GM13976 (cell line): ENCODE measurements at regions not wholly inside any gene's neighbourhood (a gene's known extent, or its start where the extent isn't known, plus 50 kb on each side); places are given as distances from the start of the nearest gene placed in this dataset.
"Not testable (repeated sequence)": the region's sequence is repeated elsewhere in the genome, so short reads cannot be mapped to it uniquely, and the experiment has no call there.

Experiments
- DNase-seq: peaks from one replicate; pipeline ENCODE4 v3.0.0; 2012; ENCODE audit warnings: low spot score
- CTCF ChIP-seq: IDR thresholded peaks from 2 replicates; pipeline ENCODE4 v1.5.1; 2012; ENCODE audit warnings: borderline replicate concordance, mild to moderate bottlenecking; ENCODE audit not compliant: insufficient read depth; ENCODE audit errors: extremely low read depth, missing control alignments, control extremely low read depth
- in situ Hi-C: fragments of 300-500 bp; cut with MboI; formaldehyde crosslinking; loops from one replicate; pipeline ENCODE4 v1.12.0; 2022; ENCODE audit warnings: low sequenced_read_pairs, mixed read lengths, inconsistent platforms; ENCODE audit not compliant: unreplicated experiment

GRCh38 chr18:55737266-55737665, 149.3 kb upstream of the TCF4 start:
- TF ChIP-seq CTCF, result no peak
- no peak for DNase-seq
- in situ Hi-C loops, result no loop called here

DNA sequence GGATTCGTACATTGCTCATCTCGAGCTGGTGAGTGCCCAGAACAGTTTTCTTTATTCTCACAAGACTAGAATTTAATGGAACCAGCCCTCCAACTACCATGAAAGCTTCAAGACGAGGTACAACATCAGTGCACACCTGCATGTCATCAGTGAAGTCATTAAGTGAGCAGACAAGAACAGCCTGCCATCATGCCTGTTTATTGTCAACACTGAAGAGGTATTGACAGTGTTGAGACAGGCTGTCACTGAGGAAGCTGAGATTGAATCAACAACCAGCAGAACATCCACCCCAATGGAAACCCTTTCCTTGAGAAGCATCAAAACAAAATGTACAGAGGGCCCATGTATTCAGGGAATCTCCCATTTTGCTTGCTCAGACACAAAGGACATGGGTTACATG, 148.0 kb upstream of the TCF4 start:
- in situ Hi-C loops, result no loop called here

GRCh38 chr18:55735199-55735855, 147.3 kb upstream of the TCF4 start:
- in situ Hi-C loops, result no loop called here
- DNase-seq, result no peak
- TF ChIP-seq CTCF, result no peak

More for the DNA sequence above, 148.0 kb upstream of the TCF4 start:
- TF ChIP-seq CTCF, result no peak
- no peak for DNase-seq

- in situ Hi-C loops, result no loop called here
- TF ChIP-seq CTCF, result no peak
- DNase-seq, result no peak
These were observed 144.5 kb upstream of the TCF4 start for GRCh38 chr18:55732227-55733106.

DNA sequence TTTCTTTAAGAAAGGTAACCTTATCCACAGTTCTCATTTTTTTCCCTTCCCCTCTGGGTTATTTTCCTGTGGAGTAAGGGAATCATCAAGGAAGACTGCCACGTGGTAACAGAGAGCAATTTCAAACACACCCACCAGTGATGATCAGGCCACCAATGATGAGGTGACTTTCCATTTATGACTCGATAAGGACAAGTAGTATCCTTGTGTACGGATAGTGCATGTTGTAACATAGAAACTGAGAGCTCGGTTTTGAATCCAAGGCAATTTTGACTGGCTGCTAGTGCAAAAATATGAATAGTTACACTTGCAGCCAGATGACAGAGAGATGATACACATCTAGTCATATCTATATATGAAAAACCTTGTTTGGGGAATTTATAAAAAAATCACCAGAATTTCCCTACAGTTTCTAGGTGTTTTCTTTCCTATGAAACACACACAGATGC, 143.6 kb upstream of the TCF4 start:
- DNase-seq, result no peak
- in situ Hi-C loops, result no loop called here
- TF ChIP-seq CTCF, result no peak

GRCh38 chr18:55721006-55721405, 133.0 kb upstream of the TCF4 start:
- DNase-seq, in situ Hi-C loops: not testable (repeated sequence)

GRCh38 chr18:55713707-55714106, 125.7 kb upstream of the TCF4 start:
- no peak for DNase-seq
- TF ChIP-seq CTCF, result no peak
- in situ Hi-C loops, result no loop called here
